Brain pericyte (primary cell): ENCODE measurements at regions not wholly inside any gene's neighbourhood (a gene's known extent, or its start where the extent isn't known, plus 50 kb on each side); places are given as distances from the start of the nearest gene placed in this dataset.

Source experiments
- DNase-seq: peaks from one replicate; pipeline ENCODE4 v3.0.0-alpha.2; 2012; ENCODE audit warnings: low read depth, low spot score

DNA sequence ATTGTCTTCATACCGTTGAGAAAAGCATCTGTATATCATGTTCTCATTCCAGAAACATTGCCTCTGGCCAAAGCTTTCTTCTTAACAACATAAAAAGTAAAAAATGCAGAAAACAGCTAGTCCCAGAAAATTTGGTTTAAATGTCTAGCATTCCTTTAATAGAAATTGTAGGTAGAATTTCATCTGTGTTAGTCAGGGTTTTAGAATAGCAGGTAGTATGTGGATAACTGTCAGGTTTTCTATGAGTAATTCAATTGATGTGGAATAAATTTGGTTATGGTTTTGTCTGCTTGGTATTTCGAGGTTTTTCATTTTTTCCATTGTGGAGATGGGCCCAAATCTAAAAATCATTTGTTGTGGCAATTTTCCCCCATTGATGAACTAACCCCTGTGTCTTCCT, 616.7 kb downstream of the KCNJ2 start:
- DNase-seq, result no peak

DNA sequence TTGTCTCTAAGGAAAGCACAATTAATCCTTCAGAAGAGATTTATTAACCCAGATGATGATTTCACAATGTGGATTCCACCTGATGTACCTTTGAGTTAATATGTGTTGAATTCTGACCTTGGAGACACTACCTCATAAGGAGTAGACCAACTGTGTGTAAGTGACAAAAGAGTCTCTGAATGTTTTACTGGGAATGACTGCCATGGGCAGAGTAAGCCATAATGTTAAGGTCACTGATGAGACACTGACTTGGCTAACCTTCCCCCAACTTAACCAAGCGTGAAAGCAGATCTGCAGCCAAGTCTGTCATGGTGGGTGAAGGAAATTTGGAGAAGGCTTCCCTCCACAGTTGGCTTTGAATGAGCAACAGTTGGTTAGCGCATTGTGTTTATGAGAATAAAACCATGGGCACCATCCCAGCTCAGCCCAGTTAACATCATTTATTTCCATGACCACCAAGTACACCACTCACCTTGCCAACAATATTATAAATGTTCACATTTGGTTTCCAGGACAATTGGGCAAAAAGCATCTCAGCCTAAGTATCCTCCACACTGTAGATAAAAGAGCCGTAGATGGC, 618.5 kb downstream of the KCNJ2 start:
- no peak for DNase-seq

DNA sequence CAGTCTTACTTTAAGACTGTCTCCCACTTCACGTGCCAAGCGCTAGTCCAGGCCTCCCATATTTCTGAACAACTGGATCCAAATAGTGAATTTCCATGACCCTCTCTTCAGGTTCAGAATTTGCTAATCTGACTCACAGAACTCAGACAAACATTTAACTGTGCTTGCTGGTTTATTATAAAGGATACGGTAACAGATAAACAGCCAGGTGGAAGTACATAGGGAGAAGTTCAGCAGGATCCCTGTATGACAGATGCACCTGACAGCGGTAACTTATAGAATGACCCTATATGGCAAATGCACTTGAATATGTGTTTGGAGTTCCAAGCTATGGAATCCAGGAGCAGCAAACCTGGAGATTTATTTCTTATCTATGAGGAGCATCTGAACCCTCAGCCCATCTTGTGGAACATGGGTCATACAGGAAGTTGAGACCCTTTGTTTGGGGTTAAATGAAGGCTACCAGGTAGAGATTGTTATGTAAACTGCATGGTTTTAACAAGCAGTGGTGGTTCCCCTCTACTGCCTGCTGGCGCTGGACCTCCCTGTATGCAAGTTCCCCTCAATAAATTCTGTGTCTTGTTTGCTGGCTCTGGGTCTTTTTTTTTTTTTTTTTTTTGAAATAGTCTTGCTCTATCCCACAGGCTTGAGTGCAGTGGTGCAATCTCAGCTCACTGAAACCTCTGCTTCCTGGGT, 622.6 kb downstream of the KCNJ2 start:
- no peak for DNase-seq

DNA sequence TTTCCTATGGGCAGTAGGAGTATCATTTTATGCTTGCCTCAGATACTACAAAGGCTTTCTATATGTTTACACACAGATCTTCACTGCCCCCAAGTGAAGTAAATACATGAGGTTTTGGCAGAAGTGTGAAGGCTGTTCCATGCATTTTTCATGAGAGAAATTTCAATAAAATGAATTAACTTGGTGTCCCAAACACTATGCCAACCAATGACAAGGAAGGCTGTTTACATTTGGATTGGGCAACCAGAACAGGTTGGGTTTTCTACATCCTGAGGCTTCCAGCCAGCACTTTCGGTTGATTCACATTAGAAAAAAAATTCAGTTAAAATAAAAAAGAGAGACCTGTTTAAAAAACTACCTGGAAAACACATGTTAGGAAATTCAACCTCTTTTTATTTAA, 625.4 kb downstream of the KCNJ2 start:
- DNase-seq, result no peak

DNA sequence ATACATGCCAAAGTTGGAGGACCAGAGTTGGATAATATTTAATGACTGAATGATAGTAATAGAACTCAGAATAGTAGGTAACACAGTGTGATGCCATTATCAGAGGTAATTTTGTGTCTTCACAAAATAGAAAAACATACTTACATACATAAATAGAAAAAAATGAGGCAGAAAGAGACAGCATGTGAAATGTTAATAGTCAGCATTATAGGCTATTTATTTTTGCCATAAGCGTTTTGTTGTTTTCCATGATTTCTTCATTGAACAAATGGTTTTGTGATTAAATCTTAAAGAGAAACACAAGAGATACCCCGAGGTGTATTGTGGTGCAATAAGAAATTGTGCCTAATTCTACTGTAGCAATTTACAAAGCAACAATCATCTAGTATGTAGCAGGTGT, 626.3 kb downstream of the KCNJ2 start:
- DNase-seq, result no peak

DNA sequence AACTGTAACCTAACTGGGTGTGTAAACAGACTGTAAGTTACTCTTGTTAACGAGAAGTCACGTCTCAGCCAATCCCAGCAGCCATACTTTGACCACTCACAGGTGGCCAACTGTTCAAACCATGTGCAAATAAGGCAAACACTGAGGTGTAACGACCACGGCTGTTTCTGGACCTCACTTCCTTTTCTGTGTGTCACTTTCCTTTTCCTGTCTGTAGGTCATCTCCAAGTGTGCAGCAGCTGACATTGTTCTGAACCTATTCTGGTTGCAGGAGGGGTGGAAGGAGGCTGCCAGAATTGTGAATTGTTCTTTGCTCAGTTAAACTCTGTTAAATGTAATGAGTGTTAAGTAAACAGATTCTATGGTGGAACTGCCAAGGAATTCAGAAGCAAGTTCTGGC, 627.4 kb downstream of the KCNJ2 start:
- no peak for DNase-seq

DNA sequence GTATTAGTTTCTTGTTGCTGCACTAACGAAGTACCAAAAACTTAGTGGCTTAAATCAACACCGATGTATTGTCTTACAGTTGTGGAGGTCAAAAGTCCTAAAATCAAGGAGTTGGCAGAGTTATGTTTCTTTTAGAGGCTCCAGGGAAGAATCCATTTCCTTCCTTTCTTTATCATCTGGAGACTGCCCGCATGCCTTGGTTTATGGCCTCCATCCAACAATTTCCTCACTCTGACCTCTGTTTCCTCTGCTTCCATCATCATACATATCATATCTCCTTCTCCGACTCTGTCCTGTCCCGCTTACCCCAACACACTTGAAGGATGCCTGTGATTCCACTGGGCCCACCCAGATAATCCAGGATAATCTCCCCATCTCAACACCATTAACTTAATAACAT, 627.8 kb downstream of the KCNJ2 start:
- DNase-seq, result no peak

DNA sequence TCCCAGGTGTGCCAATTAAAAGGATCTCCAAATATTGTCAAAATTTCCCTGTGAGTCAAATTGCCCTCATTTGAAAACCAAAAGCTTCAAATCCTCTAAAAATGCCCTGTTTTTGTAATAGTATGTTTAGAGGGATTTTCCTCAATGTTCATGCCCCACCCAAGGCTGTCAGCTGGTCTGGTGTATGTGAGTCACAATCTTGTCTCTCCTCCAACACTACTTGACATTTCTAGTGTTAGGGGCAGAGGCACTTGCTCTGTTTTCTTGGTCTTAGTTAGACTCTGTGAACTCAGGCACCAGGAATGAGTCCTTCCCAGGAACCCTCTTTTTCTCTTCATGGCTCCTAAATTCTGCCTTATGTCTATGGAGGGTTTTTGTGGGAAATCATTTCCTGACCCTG, 634.8 kb downstream of the KCNJ2 start:
- no peak for DNase-seq

DNA sequence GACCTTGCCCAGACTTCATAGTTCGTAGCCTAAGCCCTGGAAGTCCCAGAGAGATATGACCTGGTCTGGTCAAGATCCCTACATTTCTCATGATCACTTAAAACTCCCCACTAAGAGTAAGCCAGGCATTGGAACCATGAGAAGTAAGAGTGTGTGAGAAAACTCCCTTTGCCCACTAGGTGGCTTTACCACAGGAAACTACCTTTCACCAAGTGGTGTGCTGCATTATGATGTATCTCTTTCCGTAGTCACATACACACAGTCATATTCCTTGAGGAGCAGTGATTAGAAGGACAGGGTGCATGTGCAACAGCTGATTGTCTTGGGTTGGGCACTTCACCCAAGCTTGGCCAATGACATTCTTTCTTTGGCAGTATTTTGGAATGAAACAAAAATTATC, 639.3 kb downstream of the KCNJ2 start:
- DNase-seq, result no peak

DNA sequence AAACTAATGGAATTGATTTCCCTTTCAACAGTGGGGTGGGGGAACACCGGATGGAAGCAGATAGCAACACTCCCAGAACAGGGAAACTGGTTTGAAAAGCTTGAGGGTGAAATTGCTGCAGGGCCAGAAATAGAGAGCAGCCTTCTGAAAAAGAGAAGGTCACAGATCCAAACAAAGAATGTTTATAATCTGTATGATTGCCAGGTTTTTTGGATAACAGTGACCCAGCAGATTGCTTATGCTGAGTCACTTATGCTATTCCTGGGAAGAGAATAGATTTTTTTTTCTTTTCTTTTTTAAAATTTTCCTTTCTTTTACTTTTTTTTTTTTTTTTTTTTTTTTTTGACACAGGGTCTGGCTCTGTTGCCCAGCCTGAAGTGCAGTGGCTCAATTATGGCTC, 641.3 kb downstream of the KCNJ2 start:
- no peak for DNase-seq

DNA sequence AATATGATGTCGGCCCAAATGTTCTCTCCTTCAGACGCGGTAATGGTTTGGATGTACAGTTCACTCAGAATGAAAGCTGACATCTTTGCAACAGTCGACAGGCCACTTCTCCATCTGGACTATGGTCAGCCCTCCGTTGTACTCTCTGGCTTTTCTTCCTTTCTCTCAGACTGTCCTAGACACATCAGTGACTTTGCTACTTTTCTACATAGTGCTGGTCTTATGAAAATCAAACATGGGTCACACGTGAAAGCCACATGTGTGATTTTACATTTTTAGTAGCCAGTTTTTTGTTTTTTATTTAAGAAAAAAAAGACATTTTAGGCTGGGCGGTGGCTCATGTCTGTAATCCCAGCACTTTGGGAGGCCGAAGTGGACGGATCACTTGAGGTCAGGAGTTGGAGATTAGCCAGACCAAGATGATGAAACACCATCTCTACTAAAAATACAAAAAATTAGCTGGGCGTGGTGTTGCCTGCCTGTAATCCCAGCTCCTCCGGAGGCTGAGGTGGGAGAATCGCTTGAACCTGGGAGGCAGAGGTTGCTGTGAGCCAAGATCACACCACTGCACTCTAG, 644.1 kb downstream of the KCNJ2 start:
- DNase-seq, result no peak

DNA sequence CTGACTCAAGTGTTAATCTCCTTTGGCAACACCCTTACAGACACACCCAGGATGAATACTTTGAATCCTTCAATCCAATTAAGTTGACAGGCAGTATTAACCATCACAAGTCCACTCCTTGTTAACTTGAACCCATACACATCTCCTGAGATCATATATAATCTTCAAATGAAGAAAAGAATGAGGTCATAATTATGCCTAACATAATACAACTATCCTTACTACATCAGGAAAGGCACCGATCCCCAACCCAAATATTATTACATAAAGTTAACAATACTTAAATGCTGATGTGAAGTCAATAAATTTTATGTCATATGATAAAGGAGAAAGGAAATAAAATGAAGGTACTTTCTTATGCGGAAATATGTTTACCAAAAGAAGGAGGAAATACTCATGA, 649.9 kb downstream of the KCNJ2 start:
- DNase-seq, result no peak

DNA sequence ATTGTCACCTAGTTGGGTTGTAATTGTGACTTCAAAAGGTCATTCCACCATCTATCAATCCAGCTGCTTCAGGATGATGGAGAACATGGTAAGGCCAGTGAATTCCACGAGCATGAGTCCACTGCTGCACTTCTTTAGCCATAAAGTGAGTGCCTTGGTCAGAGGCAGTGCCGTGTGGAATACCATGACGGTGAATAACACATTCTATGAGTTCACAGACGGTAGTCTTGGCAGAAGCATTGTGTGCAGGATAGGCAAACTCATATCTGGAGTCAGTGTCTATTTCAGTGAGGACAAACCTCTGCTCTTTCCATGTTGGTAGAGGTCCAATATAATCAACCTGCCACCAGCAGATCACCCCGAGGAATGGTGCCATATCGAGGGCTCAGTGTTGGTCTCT, 650.9 kb downstream of the KCNJ2 start:
- no peak for DNase-seq

DNA sequence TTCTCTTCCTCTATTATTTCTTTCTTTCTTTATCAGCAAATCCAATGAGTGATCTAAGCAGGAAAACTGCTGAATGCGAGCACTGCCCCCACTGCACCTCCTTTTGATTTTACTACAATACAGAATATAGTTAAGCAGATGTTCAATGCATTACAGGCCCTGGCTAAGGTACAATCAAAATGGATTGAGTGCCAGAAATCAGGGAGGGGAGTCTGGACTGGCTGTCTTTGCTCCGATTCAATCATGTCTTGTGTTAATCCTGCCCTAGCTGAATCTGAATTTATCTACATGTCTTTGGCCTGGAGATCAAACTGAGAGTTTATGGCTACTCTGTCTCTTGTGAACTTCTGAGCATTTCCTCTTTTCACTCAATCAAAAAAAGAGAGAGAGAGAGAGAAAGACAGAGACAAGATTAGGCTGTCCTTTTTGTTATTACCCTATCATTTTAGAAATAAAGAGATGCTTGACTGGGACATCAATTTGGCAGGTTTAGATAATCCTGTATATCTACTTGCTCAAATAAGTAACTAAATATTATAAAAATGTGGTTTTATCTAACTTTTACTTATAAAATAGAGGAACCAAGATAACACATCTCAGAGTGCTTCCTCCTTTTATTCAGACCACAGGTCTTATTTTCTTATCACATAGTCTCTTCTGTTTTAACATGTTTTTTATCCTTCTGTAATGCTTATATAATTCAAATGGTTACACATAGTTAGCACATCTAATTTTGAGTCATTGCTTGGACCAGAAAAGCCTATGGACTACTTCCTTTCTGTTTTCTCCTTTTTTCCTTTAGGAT, 656.2 kb downstream of the KCNJ2 start:
- no peak for DNase-seq

DNA sequence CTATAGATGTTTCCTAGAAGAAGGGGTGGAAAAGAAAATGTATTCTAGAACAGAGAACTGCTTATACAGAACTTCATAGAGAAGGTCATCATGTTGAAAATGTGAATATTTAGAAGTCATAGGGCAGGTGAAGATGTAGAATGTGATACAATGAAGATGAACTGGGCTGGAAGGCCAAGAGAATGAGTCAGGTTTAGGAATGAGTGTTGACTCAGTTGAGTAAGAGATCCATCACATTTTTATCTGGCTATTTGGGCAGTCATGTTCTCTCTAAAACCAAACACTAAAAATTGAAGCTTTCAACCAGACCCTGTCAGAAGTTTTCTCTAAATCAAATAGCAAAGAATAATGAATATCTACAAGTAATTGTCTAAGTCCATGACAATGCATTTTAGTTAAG, 660.5 kb downstream of the KCNJ2 start:
- no peak for DNase-seq

DNA sequence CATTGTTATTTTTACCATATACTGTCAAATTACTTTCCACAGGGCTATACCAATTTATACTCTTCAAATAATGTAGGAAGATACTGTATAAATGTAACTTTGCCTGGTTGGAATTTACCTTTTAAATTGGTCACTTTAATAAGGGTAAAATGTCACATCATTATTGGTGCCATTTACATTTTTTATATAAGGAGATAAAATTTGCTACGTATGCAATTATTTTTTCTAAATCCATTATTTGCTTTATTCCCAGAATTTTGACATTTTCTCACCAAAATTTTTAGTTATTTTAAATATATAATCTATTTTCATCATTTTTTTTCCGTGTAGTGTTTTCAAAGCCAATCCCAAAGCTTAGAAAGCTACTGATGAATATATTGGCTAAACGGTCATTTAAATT, 664.7 kb downstream of the KCNJ2 start:
- DNase-seq, result no peak

DNA sequence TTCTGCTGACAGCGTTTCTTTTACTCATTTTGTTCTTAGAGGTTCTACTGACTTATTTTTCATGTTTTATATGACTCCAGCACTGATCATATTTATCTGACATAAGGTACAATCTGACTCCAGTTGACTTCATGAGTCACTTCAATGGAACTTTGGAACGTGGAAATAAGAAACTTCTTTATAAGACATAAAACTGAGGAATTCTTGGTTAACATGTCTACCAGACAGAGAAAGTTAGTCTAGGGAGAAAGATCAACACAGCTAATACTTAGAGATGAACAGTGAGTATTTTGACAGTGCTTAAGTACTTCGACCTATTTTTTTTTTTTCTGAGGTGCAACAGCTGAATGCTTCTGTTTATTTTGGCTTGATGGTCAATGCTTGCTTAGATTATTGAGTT, 679.5 kb downstream of the KCNJ2 start:
- DNase-seq, result peak; percentile 55

DNA sequence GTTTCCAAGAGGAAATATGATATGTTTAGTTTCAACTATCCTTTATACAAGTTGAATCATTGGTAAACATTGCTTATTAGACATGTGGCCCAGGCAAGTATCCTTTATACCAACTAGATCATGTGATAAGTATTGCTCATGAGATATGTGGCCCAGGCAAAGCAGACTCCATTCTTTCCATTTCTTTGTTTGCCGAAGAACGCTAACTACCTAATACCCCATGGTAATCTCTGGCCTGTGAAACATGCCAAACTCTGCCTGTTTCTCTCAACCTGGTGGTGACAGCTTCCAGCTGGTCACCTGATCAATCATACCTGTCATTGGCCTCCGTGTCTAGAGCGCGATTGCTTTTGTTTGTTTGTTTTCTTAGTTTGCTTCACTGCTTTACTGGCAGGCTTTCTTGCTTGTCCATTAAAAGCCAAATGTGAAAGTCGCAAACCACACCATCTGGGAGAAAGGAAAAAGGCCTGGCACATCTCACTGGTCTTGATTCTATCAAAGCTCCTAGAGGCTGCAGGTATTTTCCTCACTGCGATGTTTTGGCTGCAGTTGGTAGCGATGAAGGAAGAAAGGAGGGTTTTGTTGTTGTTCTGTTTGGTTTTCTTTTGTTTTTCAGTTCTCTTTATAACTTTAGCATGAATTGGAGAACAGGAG, 686.2 kb downstream of the KCNJ2 start:
- DNase-seq, result no peak

DNA sequence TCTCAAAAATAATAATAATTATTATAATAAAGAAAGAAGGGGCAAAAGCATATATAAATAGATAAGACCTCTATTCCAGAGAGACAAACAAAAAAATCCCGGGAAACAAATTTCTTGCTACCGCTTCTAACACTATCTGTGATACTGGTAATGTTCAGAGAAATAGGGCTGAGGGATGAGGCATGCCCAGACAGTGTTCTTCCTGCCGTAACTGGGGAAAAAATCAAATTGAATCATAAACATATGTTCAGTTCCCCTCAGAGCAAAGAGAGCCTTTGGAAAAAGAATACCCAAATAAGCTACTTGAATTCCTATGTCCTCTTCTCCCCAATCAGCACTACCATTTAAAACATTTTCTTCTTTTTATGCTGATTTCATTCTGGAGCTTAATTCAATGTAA, 688.0 kb downstream of the KCNJ2 start:
- no peak for DNase-seq

DNA sequence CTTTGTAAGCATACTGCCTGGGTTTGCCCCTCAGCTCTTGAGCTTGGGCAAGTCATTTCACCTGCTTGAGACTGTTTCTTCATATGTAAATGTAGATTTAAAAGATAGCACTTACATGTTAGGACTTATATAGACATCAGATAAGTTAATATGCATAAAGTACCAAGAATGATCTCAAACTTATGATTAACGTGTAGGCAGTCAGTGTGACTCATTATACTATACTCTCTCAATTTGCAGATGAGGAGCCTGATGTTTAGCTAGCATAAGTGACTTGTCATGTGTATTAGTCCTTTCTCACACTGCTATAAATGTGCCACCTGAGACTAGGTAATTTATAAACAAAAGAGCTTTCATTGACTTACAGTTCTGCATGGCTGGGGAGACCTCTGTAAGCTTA, 690.5 kb downstream of the KCNJ2 start:
- no peak for DNase-seq

DNA sequence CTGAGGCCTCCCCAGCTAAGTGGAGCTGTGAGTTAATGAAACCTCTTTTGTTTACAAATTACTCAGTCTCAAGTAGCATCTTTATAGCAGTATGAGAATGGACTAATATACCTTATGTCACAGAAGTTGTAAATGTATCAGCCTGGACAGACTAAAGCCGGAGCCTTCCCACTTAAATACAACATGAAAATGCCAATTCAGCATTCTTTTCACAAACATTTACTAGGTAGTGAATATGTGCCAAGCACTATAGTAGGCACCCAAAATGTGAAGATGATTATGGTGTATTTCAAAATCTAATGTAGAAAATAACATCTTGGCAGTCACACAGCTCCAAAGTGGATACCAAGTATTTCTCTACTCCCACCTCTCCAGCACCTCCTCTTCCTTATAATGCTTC, 693.0 kb downstream of the KCNJ2 start:
- no peak for DNase-seq
